ENCODE measurements at regions not wholly inside any gene's neighbourhood (a gene's known extent, or its start where the extent isn't known, plus 50 kb on each side); places are given as distances from the start of the nearest gene placed in this dataset.

DNA sequence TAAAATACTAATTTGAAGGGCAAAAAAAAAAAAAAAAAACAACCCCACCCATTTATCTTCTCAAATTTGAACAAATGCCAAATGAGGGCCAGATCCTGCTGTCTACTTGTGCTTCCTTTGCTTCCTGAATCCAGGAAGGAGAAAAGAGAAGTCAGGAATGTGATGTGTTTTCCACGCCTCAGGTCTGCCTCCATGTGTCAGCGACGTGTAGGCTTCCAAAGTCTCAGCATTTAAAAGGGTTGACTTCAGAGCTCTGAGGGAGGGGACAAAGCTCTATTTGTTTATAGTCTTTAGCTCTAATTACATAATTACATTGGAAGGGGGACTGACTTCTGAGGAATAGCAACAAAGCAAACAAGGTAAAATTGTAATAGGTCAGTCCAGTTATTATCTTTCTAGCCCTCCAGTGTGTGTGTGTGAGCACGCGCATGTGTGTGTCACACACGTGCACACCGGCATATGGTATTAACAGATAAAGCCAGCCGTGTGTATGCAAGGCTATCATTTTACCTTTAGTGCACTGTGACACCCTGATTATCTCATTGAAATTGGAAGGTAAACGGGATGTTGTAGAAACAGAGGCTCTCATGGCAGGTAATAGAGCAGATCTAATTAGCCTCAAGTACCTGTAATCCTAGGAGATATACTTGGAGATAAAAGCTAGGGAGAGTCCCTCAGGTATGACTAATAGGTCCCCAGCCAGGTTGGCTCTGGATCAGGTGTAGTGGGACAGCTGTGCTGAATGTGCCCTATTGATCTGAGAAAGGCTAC is 911.4 kb upstream of the ZEB2 start:
- H3K36me3 ChIP-seq: no peaks in the 10 kb centered on the region
- no peaks in the 10 kb centered on the region for H3K27me3 ChIP-seq
- no peaks in the 10 kb centered on the region for H3K9me3 ChIP-seq
- TF ChIP-seq, protein P1, sequence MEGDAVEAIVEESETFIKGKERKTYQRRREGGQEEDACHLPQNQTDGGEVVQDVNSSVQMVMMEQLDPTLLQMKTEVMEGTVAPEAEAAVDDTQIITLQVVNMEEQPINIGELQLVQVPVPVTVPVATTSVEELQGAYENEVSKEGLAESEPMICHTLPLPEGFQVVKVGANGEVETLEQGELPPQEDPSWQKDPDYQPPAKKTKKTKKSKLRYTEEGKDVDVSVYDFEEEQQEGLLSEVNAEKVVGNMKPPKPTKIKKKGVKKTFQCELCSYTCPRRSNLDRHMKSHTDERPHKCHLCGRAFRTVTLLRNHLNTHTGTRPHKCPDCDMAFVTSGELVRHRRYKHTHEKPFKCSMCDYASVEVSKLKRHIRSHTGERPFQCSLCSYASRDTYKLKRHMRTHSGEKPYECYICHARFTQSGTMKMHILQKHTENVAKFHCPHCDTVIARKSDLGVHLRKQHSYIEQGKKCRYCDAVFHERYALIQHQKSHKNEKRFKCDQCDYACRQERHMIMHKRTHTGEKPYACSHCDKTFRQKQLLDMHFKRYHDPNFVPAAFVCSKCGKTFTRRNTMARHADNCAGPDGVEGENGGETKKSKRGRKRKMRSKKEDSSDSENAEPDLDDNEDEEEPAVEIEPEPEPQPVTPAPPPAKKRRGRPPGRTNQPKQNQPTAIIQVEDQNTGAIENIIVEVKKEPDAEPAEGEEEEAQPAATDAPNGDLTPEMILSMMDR (IDR thresholded peaks at IDR 0.05): no peak
- H3K4me1 ChIP-seq: no peaks in the 10 kb centered on the region
- H3K27ac ChIP-seq: no peak overlapping the region
- no peak for ATAC-seq
- peak in 2 of 4 donors; percentile 15 to 24 for DNase-seq
- no peak overlapping the region for H3K4me3 ChIP-seq
- intact Hi-C loops (cut with DNase I): no loop called here

DNA sequence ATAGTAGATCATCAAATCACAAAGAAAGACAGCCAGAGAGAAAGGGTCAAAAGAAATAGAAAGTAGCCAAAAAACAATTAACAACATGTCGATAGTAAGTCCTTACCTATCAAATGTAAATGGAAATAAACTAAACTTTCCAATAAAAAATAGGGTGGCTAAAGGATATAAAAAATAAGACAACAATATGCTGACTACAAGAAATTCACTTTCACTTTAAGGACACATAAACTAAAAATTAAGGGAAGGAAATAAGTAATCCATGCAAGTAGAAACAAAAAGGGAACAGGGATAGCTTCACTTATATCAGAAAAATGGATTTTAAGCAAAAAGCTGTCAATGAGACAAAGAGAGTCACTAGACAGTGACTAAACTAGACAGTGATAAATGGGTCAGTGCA is 903.9 kb upstream of the ZEB2 start:
- Histone ChIP-seq H3K4me3 (no peak overlapping the region), H3K27ac (no peak overlapping the region), H3K9me3 (peaks cover 0 to 24% of the 10 kb centered on the region in 2 donors), H3K36me3 (no peaks in the 10 kb centered on the region), H3K4me1 (no peaks in the 10 kb centered on the region), H3K27me3 (no peaks in the 10 kb centered on the region)
- intact Hi-C loops (cut with DNase I): no loop called here
- ATAC-seq (no peak), DNase-seq (no peak)
- TF ChIP-seq, protein P1 (IDR thresholded peaks at IDR 0.05): no peak

DNA sequence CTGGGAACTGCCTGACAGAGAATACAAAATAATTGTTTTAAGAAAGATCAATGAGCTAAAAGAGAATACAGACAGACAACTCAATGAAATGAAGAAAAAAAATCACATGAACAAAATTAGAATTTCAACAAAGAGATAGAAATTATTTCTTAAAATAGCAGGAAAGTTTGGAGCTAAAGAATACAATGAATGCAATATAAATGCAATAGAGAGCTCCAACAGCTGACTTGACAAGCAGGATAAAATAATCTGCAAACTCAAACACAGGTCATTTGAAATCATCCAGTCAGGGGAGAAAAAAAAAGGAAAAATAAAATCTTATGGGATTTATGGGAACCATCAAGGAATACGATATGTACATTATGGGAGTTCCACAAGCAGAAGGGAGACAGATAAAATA is 902.7 kb upstream of the ZEB2 start:
- Histone ChIP-seq H3K9me3 (peaks cover 0 to 24% of the 10 kb centered on the region in 2 donors), H3K4me3 (no peak overlapping the region), H3K27ac (no peak overlapping the region), H3K4me1 (no peaks in the 10 kb centered on the region), H3K36me3 (no peaks in the 10 kb centered on the region), H3K27me3 (no peaks in the 10 kb centered on the region)
- DNase-seq (no peak), ATAC-seq (no peak)
- intact Hi-C loops (cut with DNase I): no loop called here
- TF ChIP-seq, protein P1 (IDR thresholded peaks at IDR 0.05): no peak

DNA sequence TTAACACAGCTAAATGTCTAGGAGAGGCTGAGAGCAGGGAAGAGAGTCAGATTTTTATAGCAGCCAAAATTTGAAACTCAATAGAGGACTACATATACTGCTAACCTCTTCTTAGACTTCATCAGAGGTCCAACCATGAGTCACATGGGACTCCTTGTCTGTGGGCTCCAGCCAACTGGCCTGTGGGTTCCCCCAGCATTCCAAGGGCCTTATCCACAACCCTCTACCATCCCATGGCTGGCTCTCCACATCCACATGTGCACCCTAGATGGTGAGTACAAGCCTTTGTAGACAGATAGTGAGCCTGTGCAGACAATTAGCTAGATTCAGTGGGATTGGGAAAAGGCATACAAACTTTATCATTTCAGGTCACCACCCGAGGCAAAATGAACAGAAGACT is 901.9 kb upstream of the ZEB2 start:
- no peak for DNase-seq
- intact Hi-C loops (cut with DNase I): no loop called here
- Histone ChIP-seq H3K4me3 (no peak overlapping the region), H3K4me1 (no peaks in the 10 kb centered on the region), H3K36me3 (no peaks in the 10 kb centered on the region), H3K9me3 (peaks cover 0 to 24% of the 10 kb centered on the region in 2 donors), H3K27ac (no peak overlapping the region), H3K27me3 (no peaks in the 10 kb centered on the region)
- ATAC-seq: no peak
- TF ChIP-seq, protein P1 (IDR thresholded peaks at IDR 0.05): no peak

DNA sequence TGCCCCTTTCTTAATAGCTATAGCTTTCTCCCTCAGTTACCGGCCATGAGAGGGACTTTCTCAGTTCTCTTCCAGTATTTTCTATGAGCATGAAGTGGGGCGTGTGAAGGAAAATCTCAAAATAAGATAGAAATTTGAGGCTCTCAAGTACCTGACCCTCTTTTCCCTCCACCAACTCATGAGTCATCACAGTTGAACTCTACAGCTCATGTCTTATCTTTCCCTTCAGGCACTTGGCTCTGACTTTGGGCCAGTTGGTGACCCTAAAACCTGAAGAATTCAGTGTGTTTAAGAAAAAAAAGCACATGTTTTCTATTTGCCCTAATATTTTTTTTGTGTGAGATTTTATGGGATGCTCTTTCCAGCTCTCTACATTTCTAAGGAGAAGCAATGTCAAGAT is 896.7 kb upstream of the ZEB2 start:
- ATAC-seq (no peak), DNase-seq (no peak)
- intact Hi-C loops (cut with DNase I): no loop called here
- Histone ChIP-seq H3K36me3 (no peaks in the 10 kb centered on the region), H3K4me1 (peaks cover 0 to 4% of the 10 kb centered on the region in 2 donors), H3K9me3 (peaks cover 0 to 13% of the 10 kb centered on the region in 2 donors), H3K27ac (no peak overlapping the region), H3K4me3 (no peak overlapping the region), H3K27me3 (no peaks in the 10 kb centered on the region)
- TF ChIP-seq, protein P1 (IDR thresholded peaks at IDR 0.05): no peak

Data from left lung (tissue), 4 donors.